Loucy (cell line): ENCODE measurements at regions not wholly inside any gene's neighbourhood (a gene's known extent, or its start where the extent isn't known, plus 50 kb on each side); places are given as distances from the start of the nearest gene placed in this dataset.

Experiments
- CTCF ChIP-seq: fragments of 200-600 bp; sonication (generic); conservative IDR thresholded peaks from 2 replicates; pipeline ENCODE4 v1.5.1; 2014; ENCODE audit warnings: mild to moderate bottlenecking, antibody characterized with exemption, low read length
- EZH2phosphoT487 ChIP-seq: fragments of 200-600 bp; IDR thresholded peaks from 2 replicates; pipeline ENCODE4 v1.6.1; 2018; ENCODE audit warnings: antibody characterized with exemption, mild to moderate bottlenecking, moderate library complexity, borderline replicate concordance

- TF ChIP-seq CTCF = no peak
- TF ChIP-seq EZH2phosphoT487 = no peak
Observed at GRCh38 chr7:13416544-13416943, 572.9 kb downstream of the ETV1 start.
